Suprapubic skin (tissue), 4 donors: ENCODE measurements at regions not wholly inside any gene's neighbourhood (a gene's known extent, or its start where the extent isn't known, plus 50 kb on each side); places are given as distances from the start of the nearest gene placed in this dataset.

Experiments
- DNase-seq, 2 donors: peaks; one replicate each; pipeline ENCODE4 v3.0.0-alpha.2; 2019; ENCODE audit warnings: low spot score in 2 of 2
- H3K27ac ChIP-seq: fragments of 200-600 bp; sonication (generic); one replicate; pipeline ENCODE4 v1.5.1; 2019
- H3K27me3 ChIP-seq: fragments of 200-600 bp; sonication (generic); one replicate; pipeline ENCODE4 v1.5.1; 2019
- H3K36me3 ChIP-seq: fragments of 200-600 bp; sonication (generic); one replicate; pipeline ENCODE4 v1.5.1; 2019
- H3K4me1 ChIP-seq: fragments of 200-600 bp; sonication (generic); one replicate; pipeline ENCODE4 v1.5.1; 2019
- H3K4me3 ChIP-seq: fragments of 200-600 bp; sonication (generic); one replicate; pipeline ENCODE4 v1.5.1; 2019; ENCODE audit warnings: mild to moderate bottlenecking
- H3K9me3 ChIP-seq: fragments of 200-600 bp; sonication (generic); one replicate; pipeline ENCODE4 v1.5.1; 2019
- CTCF ChIP-seq, 2 donors: fragments of 200-600 bp in 1 of 2; fragments of 450-650 bp in 1 of 2; sonication (generic) in 1 of 2; IDR thresholded peaks; one replicate each; pipeline ENCODE4 v1.5.1; 2016 to 2019; ENCODE audit warnings: antibody characterized with exemption in 2 of 2, mild to moderate bottlenecking in 1 of 2, moderate library complexity in 1 of 2
- EP300 ChIP-seq: sonication (generic); formaldehyde crosslinking; IDR thresholded peaks from one replicate; pipeline ENCODE4 v1.6.1; 2017; ENCODE audit warnings: antibody characterized with exemption
- POLR2A ChIP-seq, 2 donors: fragments of 450-650 bp; IDR thresholded peaks; one replicate each; pipeline ENCODE4 v1.6.1; 2017; ENCODE audit warnings: antibody characterized with exemption in 2 of 2, mild to moderate bottlenecking in 2 of 2, moderate library complexity in 2 of 2
- POLR2AphosphoS5 ChIP-seq, 3 donors: sonication (generic); formaldehyde crosslinking; IDR thresholded peaks; one replicate each; pipeline ENCODE4 v1.6.1; 2017; ENCODE audit warnings: antibody characterized with exemption in 3 of 3
- WGBS: methylation state at CpG from one replicate; pipeline ENCODE4 v1.1.5; 2018; 5-methylcytosine and 5-hydroxymethylcytosine counted together

GRCh38 chr20:63092660-63093215 is 86.0 kb upstream of the BHLHE23 start:
- TF ChIP-seq POLR2AphosphoS5 (IDR thresholded peaks at IDR 0.05) (no peak), POLR2A (IDR thresholded peaks at IDR 0.05) (no peak), CTCF (IDR thresholded peaks at IDR 0.05) (no peak), EP300 (no peak)
- 63% methylated on average over 24 of the region's 25 CpGs for WGBS
- H3K27ac ChIP-seq, result no peak overlapping the region
- H3K4me3 ChIP-seq, result no peak overlapping the region
- peaks cover 84% of the 10 kb centered on the region for H3K27me3 ChIP-seq
- H3K36me3 ChIP-seq, result no peaks in the 10 kb centered on the region
- H3K4me1 ChIP-seq, result no peaks in the 10 kb centered on the region
- DNase-seq, result peak; percentile 31 to 70
- H3K9me3 ChIP-seq, result no peaks in the 10 kb centered on the region

GRCh38 chr20:63091901-63092659 is 85.3 kb upstream of the BHLHE23 start:
- 65% methylated on average over 4 of the region's 31 CpGs for WGBS
- Histone ChIP-seq H3K9me3 (no peaks in the 10 kb centered on the region), H3K27ac (no peak overlapping the region), H3K4me3 (no peak overlapping the region), H3K27me3 (peaks cover 84% of the 10 kb centered on the region), H3K36me3 (no peaks in the 10 kb centered on the region), H3K4me1 (no peaks in the 10 kb centered on the region)
- TF ChIP-seq POLR2AphosphoS5 (IDR thresholded peaks at IDR 0.05) (no peak), CTCF (IDR thresholded peaks at IDR 0.05) (no peak), POLR2A (IDR thresholded peaks at IDR 0.05) (no peak), EP300 (no peak)
- peak; percentile 35 to 74 for DNase-seq

- TF ChIP-seq CTCF (IDR thresholded peaks at IDR 0.05) (no peak), POLR2A (IDR thresholded peaks at IDR 0.05) (no peak)
- no peaks in the 10 kb centered on the region for H3K36me3 ChIP-seq
- H3K4me1 ChIP-seq, result no peaks in the 10 kb centered on the region
- H3K4me3 ChIP-seq, result no peak overlapping the region
- H3K27me3 ChIP-seq, result peaks cover 82% of the 10 kb centered on the region
- WGBS, result 74% methylated on average over 21 of the region's 30 CpGs
- H3K9me3 ChIP-seq, result no peaks in the 10 kb centered on the region
- DNase-seq, result peak; percentile 57 to 59
- no peak overlapping the region for H3K27ac ChIP-seq
These were observed 84.2 kb upstream of the BHLHE23 start for GRCh38 chr20:63090682-63091571.

GRCh38 chr20:63090052-63090451 is 83.3 kb upstream of the BHLHE23 start:
- H3K4me1 ChIP-seq, result no peaks in the 10 kb centered on the region
- WGBS, result 86% methylated on average over 7 of the region's 7 CpGs
- H3K27me3 ChIP-seq, result peaks cover 84% of the 10 kb centered on the region
- no peak overlapping the region for H3K27ac ChIP-seq
- TF ChIP-seq POLR2A (IDR thresholded peaks at IDR 0.05) (no peak), CTCF (IDR thresholded peaks at IDR 0.05) (no peak), EP300 (no peak), POLR2AphosphoS5 (IDR thresholded peaks at IDR 0.05) (no peak)
- DNase-seq, result peak in 1 of 2 donors; percentile 18
- H3K9me3 ChIP-seq, result no peaks in the 10 kb centered on the region
- H3K4me3 ChIP-seq, result no peak overlapping the region
- H3K36me3 ChIP-seq, result no peaks in the 10 kb centered on the region
